Small intestine (tissue), 7 donors: ENCODE measurements at regions not wholly inside any gene's neighbourhood (a gene's known extent, or its start where the extent isn't known, plus 50 kb on each side); places are given as distances from the start of the nearest gene placed in this dataset.

Experiments
- DNase-seq, 2 donors: peaks; one replicate each; pipeline versions ENCODE4 v3.0.0 to v3.0.0-alpha.2; 2013
- FAIRE-seq: peaks from 2 replicates; lab custom pipeline; 2012; peaks lifted over from hg19 to GRCh38; lab: Jason Lieb, UNC
- H3K27ac ChIP-seq, 3 donors: one replicate each; pipeline ENCODE4 v1.5.1; 2013; ENCODE audit warnings: low read length in 2 of 3, mild to moderate bottlenecking in 2 of 3, control low read depth in 1 of 3, inconsistent platforms in 1 of 3, low read depth in 1 of 3, moderate library complexity in 1 of 3
- H3K27me3 ChIP-seq, 3 donors: one replicate each; pipeline ENCODE4 v1.6.1; 2013; ENCODE audit warnings: low read length in 3 of 3, inconsistent platforms in 1 of 3; ENCODE audit not compliant: control insufficient read depth in 3 of 3, insufficient read depth in 3 of 3
- H3K36me3 ChIP-seq, 3 donors: one replicate each; pipeline ENCODE4 v1.6.1; 2013; ENCODE audit warnings: low read length in 3 of 3, inconsistent platforms in 1 of 3, low read depth in 1 of 3, mild to moderate bottlenecking in 1 of 3, moderate library complexity in 1 of 3; ENCODE audit not compliant: control insufficient read depth in 3 of 3, insufficient read depth in 2 of 3
- H3K4me1 ChIP-seq, 3 donors: one replicate each; pipeline ENCODE4 v1.6.1; 2013; ENCODE audit warnings: low read length in 2 of 3, inconsistent platforms in 1 of 3, low read depth in 1 of 3, mild to moderate bottlenecking in 1 of 3, moderate library complexity in 1 of 3; ENCODE audit not compliant: control insufficient read depth in 3 of 3, insufficient read depth in 2 of 3
- H3K4me3 ChIP-seq, 3 donors: one replicate each; pipeline ENCODE4 v1.5.1; 2013; ENCODE audit warnings: low read length in 3 of 3, control low read depth in 1 of 3, inconsistent platforms in 1 of 3, low read depth in 1 of 3, mild to moderate bottlenecking in 1 of 3, moderate library complexity in 1 of 3
- H3K9me3 ChIP-seq, 2 donors: one replicate each; pipeline ENCODE4 v1.6.1; 2013; ENCODE audit warnings: low read depth in 1 of 2, low read length in 1 of 2; ENCODE audit not compliant: control insufficient read depth in 2 of 2, insufficient read depth in 1 of 2
- WGBS, 3 donors: extraction: QIAGEN DNeasy Blood & Tissue Kit; methylation state at CpG; one replicate each; pipeline ENCODE4 v1.1.7; 2013; 5-methylcytosine and 5-hydroxymethylcytosine counted together
- donor health status: healthy with polysubstance abuse.
- donor health status: control.
- donor health status: control.
- donor health status: Bipolar disorder and iron deficiency.
- donor health status: healthy.

GRCh38 chr2:150019063-150019462 lies 431.5 kb upstream of the MMADHC start:
- H3K4me3 ChIP-seq = no peak overlapping the region
- no peaks in the 10 kb centered on the region for H3K27me3 ChIP-seq
- H3K36me3 ChIP-seq = no peaks in the 10 kb centered on the region
- 92 to 95% (median 94%) methylated on average over 3 of the region's 3 CpGs for WGBS, 3 donors
- H3K27ac ChIP-seq = no peak overlapping the region
- no peak for DNase-seq
- no peaks in the 10 kb centered on the region for H3K4me1 ChIP-seq
- FAIRE-seq = no peak
- H3K9me3 ChIP-seq = peaks cover 0 to 4% of the 10 kb centered on the region in 2 donors

GRCh38 chr2:150012986-150013385 lies 425.4 kb upstream of the MMADHC start:
- no peak overlapping the region for H3K4me3 ChIP-seq
- WGBS, 3 donors = 61 to 92% (median 89%) methylated on average over 1 of the region's 1 CpG
- no peak overlapping the region for H3K27ac ChIP-seq
- H3K4me1 ChIP-seq = no peaks in the 10 kb centered on the region
- no peak for DNase-seq
- H3K36me3 ChIP-seq = no peaks in the 10 kb centered on the region
- FAIRE-seq = no peak
- H3K9me3 ChIP-seq = peaks cover 0 to 4% of the 10 kb centered on the region in 2 donors
- H3K27me3 ChIP-seq = no peaks in the 10 kb centered on the region

- no peaks in the 10 kb centered on the region for H3K27me3 ChIP-seq
- no peak overlapping the region for H3K27ac ChIP-seq
- no peak for FAIRE-seq
- no peak for DNase-seq
- no peaks in the 10 kb centered on the region for H3K36me3 ChIP-seq
- no peaks in the 10 kb centered on the region for H3K4me1 ChIP-seq
- H3K9me3 ChIP-seq = peaks cover 0 to 4% of the 10 kb centered on the region in 2 donors
- no peak overlapping the region for H3K4me3 ChIP-seq
- 77 to 85% (median 78%) methylated on average over 3 of the region's 3 CpGs for WGBS, 3 donors
These were observed 423.7 kb upstream of the MMADHC start for GRCh38 chr2:150011161-150011730.

- FAIRE-seq (no peak), DNase-seq (no peak)
- Histone ChIP-seq H3K36me3 (no peaks in the 10 kb centered on the region), H3K27ac (no peak overlapping the region), H3K4me1 (no peaks in the 10 kb centered on the region), H3K9me3 (no peaks in the 10 kb centered on the region), H3K4me3 (no peak overlapping the region), H3K27me3 (no peaks in the 10 kb centered on the region)
- WGBS, 3 donors = 89 to 95% (median 94%) methylated on average over 1 of the region's 1 CpG
These were observed 421.3 kb upstream of the MMADHC start for GRCh38 chr2:150008901-150009300.

GRCh38 chr2:150007815-150008430 lies 420.3 kb upstream of the MMADHC start:
- H3K4me1 ChIP-seq = no peaks in the 10 kb centered on the region
- H3K9me3 ChIP-seq = no peaks in the 10 kb centered on the region
- FAIRE-seq (no peak), DNase-seq (no peak)
- no peak overlapping the region for H3K4me3 ChIP-seq
- H3K36me3 ChIP-seq = no peaks in the 10 kb centered on the region
- H3K27me3 ChIP-seq = no peaks in the 10 kb centered on the region
- H3K27ac ChIP-seq = no peak overlapping the region
- WGBS, 3 donors = 77 to 91% (median 91%) methylated on average over 1 of the region's 1 CpG

GRCh38 chr2:150006591-150006990 lies 419.0 kb upstream of the MMADHC start:
- H3K36me3 ChIP-seq = no peaks in the 10 kb centered on the region
- H3K4me3 ChIP-seq = no peak overlapping the region
- H3K27ac ChIP-seq = no peak overlapping the region
- no peak for FAIRE-seq
- 71 to 91% (median 80%) methylated on average over 4 of the region's 4 CpGs for WGBS, 3 donors
- DNase-seq = no peak
- H3K4me1 ChIP-seq = no peaks in the 10 kb centered on the region
- H3K9me3 ChIP-seq = no peaks in the 10 kb centered on the region
- no peaks in the 10 kb centered on the region for H3K27me3 ChIP-seq

- H3K4me3 ChIP-seq = no peak overlapping the region
- no peaks in the 10 kb centered on the region for H3K9me3 ChIP-seq
- no peak overlapping the region for H3K27ac ChIP-seq
- no peaks in the 10 kb centered on the region for H3K27me3 ChIP-seq
- 81 to 93% (median 81%) methylated on average over 1 of the region's 1 CpG for WGBS, 3 donors
- DNase-seq = no peak
- H3K36me3 ChIP-seq = no peaks in the 10 kb centered on the region
- H3K4me1 ChIP-seq = no peaks in the 10 kb centered on the region
- no peak for FAIRE-seq
These were observed 416.0 kb upstream of the MMADHC start for GRCh38 chr2:150003544-150003943.

GRCh38 chr2:150001788-150002187 lies 414.2 kb upstream of the MMADHC start:
- Histone ChIP-seq H3K9me3 (no peaks in the 10 kb centered on the region), H3K27me3 (no peaks in the 10 kb centered on the region), H3K27ac (no peak overlapping the region), H3K4me3 (no peak overlapping the region), H3K4me1 (no peaks in the 10 kb centered on the region), H3K36me3 (no peaks in the 10 kb centered on the region)
- FAIRE-seq (no peak), DNase-seq (no peak)
- WGBS, 3 donors = 78 to 88% (median 84%) methylated on average over 4 of the region's 4 CpGs

GRCh38 chr2:149996901-149997300 lies 409.3 kb upstream of the MMADHC start:
- Histone ChIP-seq H3K36me3 (no peaks in the 10 kb centered on the region), H3K9me3 (no peaks in the 10 kb centered on the region), H3K4me3 (no peak overlapping the region), H3K4me1 (no peaks in the 10 kb centered on the region), H3K27ac (no peak overlapping the region), H3K27me3 (no peaks in the 10 kb centered on the region)
- 78 to 83% (median 82%) methylated on average over 3 of the region's 3 CpGs for WGBS, 3 donors
- DNase-seq (no peak), FAIRE-seq (no peak)
